OCI-LY3 (cell line): ENCODE measurements at regions not wholly inside any gene's neighbourhood (a gene's known extent, or its start where the extent isn't known, plus 50 kb on each side); places are given as distances from the start of the nearest gene placed in this dataset.

ENCODE experiments used
- EZH2phosphoT487 ChIP-seq: fragments of 200-600 bp; shearing (Covaris generic); IDR thresholded peaks from 2 replicates; pipeline ENCODE4 v1.6.1; 2018; ENCODE audit warnings: antibody characterized with exemption, mixed run types, low read depth
- TF ChIP-seq, protein P1 (sequence below): fragments of 200-600, 300-600 bp; sonication (generic); IDR thresholded peaks from 2 replicates; pipeline ENCODE4 v1.5.1; 2014; ENCODE audit warnings: antibody characterized with exemption, low read length, low read depth

DNA sequence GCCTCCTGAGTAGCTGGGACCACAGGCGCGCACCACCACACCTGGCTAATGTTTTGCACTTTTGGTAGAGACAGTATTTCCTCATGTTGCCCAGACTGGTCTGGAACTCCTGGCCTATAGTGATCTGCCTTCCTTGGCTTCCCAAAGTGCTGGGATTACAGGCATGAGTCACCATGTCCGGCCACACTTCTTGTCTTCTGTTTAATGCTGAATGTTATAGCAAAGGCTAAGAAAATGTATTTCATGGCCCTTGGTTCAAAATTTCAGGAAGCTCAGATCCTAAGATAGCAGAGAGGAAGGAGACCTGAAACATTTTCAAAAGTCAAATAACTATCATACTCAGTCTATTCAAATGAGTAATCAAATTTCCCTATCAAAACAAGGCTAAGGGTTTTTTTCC lies 229.6 kb downstream of the BAMBI start:
- TF ChIP-seq, protein P1, sequence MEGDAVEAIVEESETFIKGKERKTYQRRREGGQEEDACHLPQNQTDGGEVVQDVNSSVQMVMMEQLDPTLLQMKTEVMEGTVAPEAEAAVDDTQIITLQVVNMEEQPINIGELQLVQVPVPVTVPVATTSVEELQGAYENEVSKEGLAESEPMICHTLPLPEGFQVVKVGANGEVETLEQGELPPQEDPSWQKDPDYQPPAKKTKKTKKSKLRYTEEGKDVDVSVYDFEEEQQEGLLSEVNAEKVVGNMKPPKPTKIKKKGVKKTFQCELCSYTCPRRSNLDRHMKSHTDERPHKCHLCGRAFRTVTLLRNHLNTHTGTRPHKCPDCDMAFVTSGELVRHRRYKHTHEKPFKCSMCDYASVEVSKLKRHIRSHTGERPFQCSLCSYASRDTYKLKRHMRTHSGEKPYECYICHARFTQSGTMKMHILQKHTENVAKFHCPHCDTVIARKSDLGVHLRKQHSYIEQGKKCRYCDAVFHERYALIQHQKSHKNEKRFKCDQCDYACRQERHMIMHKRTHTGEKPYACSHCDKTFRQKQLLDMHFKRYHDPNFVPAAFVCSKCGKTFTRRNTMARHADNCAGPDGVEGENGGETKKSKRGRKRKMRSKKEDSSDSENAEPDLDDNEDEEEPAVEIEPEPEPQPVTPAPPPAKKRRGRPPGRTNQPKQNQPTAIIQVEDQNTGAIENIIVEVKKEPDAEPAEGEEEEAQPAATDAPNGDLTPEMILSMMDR: no peak
- TF ChIP-seq EZH2phosphoT487: no peak
